Pancreas (tissue), 10 donors: ENCODE measurements at regions not wholly inside any gene's neighbourhood (a gene's known extent, or its start where the extent isn't known, plus 50 kb on each side); places are given as distances from the start of the nearest gene placed in this dataset.

Experiments
- ATAC-seq, 4 donors: fragments of 200-7000 bp; cut with Tn5 transposase; one replicate each; pipeline versions ENCODE4 v1.8.0 to v1.9.1; 2020; ENCODE audit warnings: mild to moderate bottlenecking in 4 of 4, moderate library complexity in 4 of 4
- DNase-seq, 6 donors: peaks; one replicate each; pipeline ENCODE4 v3.0.0-alpha.2; 2020
- FAIRE-seq: peaks from 2 replicates; lab custom pipeline; 2012; peaks lifted over from hg19 to GRCh38; lab: Jason Lieb, UNC
- H3K27ac ChIP-seq, 4 donors: fragments of 200-600 bp; sonication (generic); 1 replicate in 3 of 4; 2 replicates in 1 of 4; pipeline versions ENCODE4 v1.5.0 to v1.8.0; 2020
- H3K27me3 ChIP-seq, 4 donors: fragments of 200-600 bp; one replicate each; pipeline ENCODE4 v1.8.0; 2021
- H3K36me3 ChIP-seq, 3 donors: fragments of 200-600 bp; sonication (generic) in 1 of 3; one replicate each; pipeline versions ENCODE4 v1.5.0 to v1.8.0; 2020 to 2021
- H3K4me1 ChIP-seq, 3 donors: fragments of 200-600 bp; one replicate each; pipeline ENCODE4 v1.8.0; 2021
- H3K4me3 ChIP-seq, 4 donors: fragments of 200-600 bp; sonication (generic) in 2 of 4; one replicate each; pipeline versions ENCODE4 v1.5.0 to v1.8.0; 2020 to 2021
- H3K9me3 ChIP-seq, 4 donors: fragments of 200-600 bp; one replicate each; pipeline ENCODE4 v1.8.0; 2021
- CTCF ChIP-seq, 4 donors: fragments of 200-600 bp; sonication (generic) in 3 of 4; IDR thresholded peaks; one replicate each; pipeline versions ENCODE4 v1.5.0 to v1.8.0; 2021; ENCODE audit warnings: antibody characterized with exemption in 4 of 4
- WGBS, 2 donors: extraction: QIAGEN DNeasy Blood & Tissue Kit; methylation state at CpG; one replicate each; pipeline ENCODE4 v1.1.7; 2013; 5-methylcytosine and 5-hydroxymethylcytosine counted together
- intact Hi-C, 3 donors: fragments of 100-400 bp; cut with DNase I; formaldehyde crosslinking; loops; one replicate each; pipeline versions ENCODE4 v1.11.1 to v1.14.2; 2022
- donor health status: healthy with polysubstance abuse.
- donor health status: DM: no; HTN: no; CAD: no; lungs with moderate emphysema.
- donor health status: DM: no; HTN: no; CAD: no.
- donor health status: control.
- donor health status: control.
- donor health status: Bipolar disorder and iron deficiency.
- donor health status: DM: yes; HTN: yes; CAD: no.
- donor health status: DM: no; HTN: no; CAD: no.
- donor health status: DM: no; HTN: no; CAD: no.
- donor health status: DM: yes; HTN: yes; CAD: no.

- FAIRE-seq (no peak), ATAC-seq (no peak), DNase-seq (no peak)
- no peak for TF ChIP-seq CTCF (IDR thresholded peaks at IDR 0.05)
- Histone ChIP-seq H3K4me1 (no peaks in the 10 kb centered on the region), H3K9me3 (no peaks in the 10 kb centered on the region), H3K27ac (no peak overlapping the region), H3K36me3 (no peaks in the 10 kb centered on the region), H3K4me3 (no peak overlapping the region), H3K27me3 (no peaks in the 10 kb centered on the region)
- intact Hi-C loops, result no loop called here
Observed at GRCh38 chr4:30314001-30314400, 406.2 kb upstream of the PCDH7 start.

DNA sequence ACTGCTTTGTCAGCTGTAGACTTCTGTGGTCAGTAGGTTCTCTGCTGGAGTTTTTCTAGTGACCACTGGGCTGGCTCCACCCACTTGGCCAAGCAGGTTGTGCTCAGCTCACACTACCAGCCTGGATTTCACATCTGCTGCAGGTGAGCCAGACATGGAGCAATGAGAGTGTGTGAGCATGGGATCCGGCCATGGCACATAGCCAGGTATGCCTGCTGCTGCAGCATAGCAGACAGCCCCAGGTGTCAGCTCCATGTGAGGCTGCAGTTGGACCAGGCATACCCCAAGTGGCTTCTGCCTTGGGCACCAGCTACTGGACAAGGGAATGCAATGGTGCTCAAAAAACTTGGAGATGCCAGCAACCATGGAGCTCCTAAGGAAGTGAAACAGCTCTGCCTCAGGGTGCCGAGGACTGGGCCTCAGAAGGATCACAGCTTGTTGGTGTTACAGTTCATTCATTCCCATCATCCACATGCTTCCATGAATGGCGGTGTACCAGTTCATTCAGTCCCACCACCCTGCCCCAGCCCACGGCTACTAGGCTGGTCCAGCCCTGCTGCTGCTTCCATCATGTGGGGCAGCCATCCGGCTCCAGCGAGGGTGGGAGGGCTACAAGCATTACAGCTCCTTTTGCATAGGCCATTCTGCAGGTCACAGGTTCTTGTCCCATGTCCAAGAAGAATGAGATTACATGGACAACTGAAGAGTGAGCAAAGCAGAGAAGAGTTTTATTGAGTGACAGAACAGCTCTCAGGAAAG lies 389.1 kb upstream of the PCDH7 start:
- TF ChIP-seq CTCF (IDR thresholded peaks at IDR 0.05), result no peak
- Histone ChIP-seq H3K27me3 (no peaks in the 10 kb centered on the region), H3K27ac (no peak overlapping the region), H3K4me1 (no peaks in the 10 kb centered on the region), H3K9me3 (no peaks in the 10 kb centered on the region), H3K4me3 (no peak overlapping the region), H3K36me3 (no peaks in the 10 kb centered on the region)
- no peak for ATAC-seq
- no peak for FAIRE-seq
- WGBS, 2 donors, result 59 to 73% methylated on average over 6 of the region's 6 CpGs
- intact Hi-C loops, result no loop called here
- DNase-seq, result peak in 2 of 6 donors; percentile 33 to 41

DNA sequence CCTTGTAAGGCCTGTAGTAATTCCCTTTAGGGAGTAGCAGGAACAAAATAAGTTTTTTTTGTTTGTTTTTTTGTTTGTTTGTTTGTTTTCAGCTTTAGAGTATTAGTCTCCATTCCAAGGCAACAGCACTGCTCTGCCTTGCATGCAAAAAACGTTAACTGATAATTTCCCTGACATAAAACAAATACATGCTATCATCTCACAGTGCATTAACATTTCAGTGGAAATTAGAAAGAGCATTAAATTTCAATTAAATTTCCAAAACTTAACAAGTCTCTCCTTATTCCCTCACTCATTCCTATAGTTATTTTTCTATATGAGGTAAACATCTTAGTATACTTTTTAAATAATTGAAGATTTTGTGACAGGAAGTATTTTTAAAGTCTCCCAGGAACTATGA lies 378.4 kb upstream of the PCDH7 start:
- ATAC-seq (no peak), FAIRE-seq (no peak), DNase-seq (no peak)
- WGBS, 2 donors, result 14 to 26% methylated on average over 1 of the region's 1 CpG
- no peaks in the 10 kb centered on the region for H3K27me3 ChIP-seq
- no peaks in the 10 kb centered on the region for H3K36me3 ChIP-seq
- no peak overlapping the region for H3K4me3 ChIP-seq
- H3K27ac ChIP-seq, result no peak overlapping the region
- H3K9me3 ChIP-seq, result no peaks in the 10 kb centered on the region
- intact Hi-C loops, result no loop called here
- no peak for TF ChIP-seq CTCF (IDR thresholded peaks at IDR 0.05)
- no peaks in the 10 kb centered on the region for H3K4me1 ChIP-seq

GRCh38 chr4:30350288-30350687 lies 369.9 kb upstream of the PCDH7 start:
- Histone ChIP-seq H3K4me3 (no peak overlapping the region), H3K27ac (no peak overlapping the region), H3K36me3 (no peaks in the 10 kb centered on the region), H3K4me1 (no peaks in the 10 kb centered on the region), H3K9me3 (no peaks in the 10 kb centered on the region), H3K27me3 (no peaks in the 10 kb centered on the region)
- no peak for ATAC-seq
- TF ChIP-seq CTCF (IDR thresholded peaks at IDR 0.05), result no peak
- FAIRE-seq, result no peak
- DNase-seq, result no peak
- intact Hi-C loops, result no loop called here
- 37 to 55% methylated on average over 2 of the region's 2 CpGs for WGBS, 2 donors

DNA sequence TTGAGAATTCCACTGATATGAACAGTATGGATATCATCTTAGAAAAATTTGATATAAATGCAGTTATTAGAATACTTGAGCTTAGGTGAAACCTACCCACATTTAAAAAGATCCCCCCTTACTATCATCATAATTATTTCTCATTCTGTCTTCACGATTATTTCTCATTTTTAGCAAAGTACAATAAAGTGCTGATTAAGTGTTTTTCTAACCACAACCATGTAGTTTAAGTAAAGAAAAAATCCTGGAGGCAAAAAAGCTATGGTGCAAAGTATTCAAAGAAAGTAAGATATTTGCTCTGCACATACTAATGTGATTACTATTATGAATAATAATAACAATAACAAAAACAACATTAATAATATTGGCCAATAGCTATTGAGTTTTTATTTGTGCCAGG lies 365.6 kb upstream of the PCDH7 start:
- H3K4me1 ChIP-seq, result no peaks in the 10 kb centered on the region
- no peaks in the 10 kb centered on the region for H3K9me3 ChIP-seq
- 51 to 67% methylated on average over 1 of the region's 1 CpG for WGBS, 2 donors
- no peaks in the 10 kb centered on the region for H3K27me3 ChIP-seq
- H3K27ac ChIP-seq, result no peak overlapping the region
- TF ChIP-seq CTCF (IDR thresholded peaks at IDR 0.05), result no peak
- intact Hi-C loops, result no loop called here
- H3K4me3 ChIP-seq, result no peak overlapping the region
- DNase-seq, result no peak
- ATAC-seq, result no peak
- FAIRE-seq, result no peak
- H3K36me3 ChIP-seq, result no peaks in the 10 kb centered on the region
